A549 (cell line): ENCODE measurements at regions not wholly inside any gene's neighbourhood (a gene's known extent, or its start where the extent isn't known, plus 50 kb on each side); places are given as distances from the start of the nearest gene placed in this dataset.

Experiments
- ATAC-seq, 2 experiments: fragments of 200-7000 bp in 1 of 2; fragments of >200 bp in 1 of 2; cut with Nextera tagmentation in 1 of 2; cut with Tn5 transposase in 1 of 2; 3 replicates each; pipeline versions ENCODE4 v1.8.0 to v1.9.1; 2018 to 2020; ENCODE audit warnings: mild to moderate bottlenecking in 1 of 2, moderate library complexity in 1 of 2
- CTCF ChIA-PET: fragments of 300-600 bp; sonication (Branson Sonifier 250); formaldehyde crosslinking; extraction: SDS; loops from one replicate; lab custom pipeline; 2021; ENCODE audit warnings: antibody characterized with exemption, inconsistent platforms; lab: Yijun Ruan, JAX
- POLR2A ChIA-PET: fragments of 350-600 bp; formaldehyde crosslinking; extraction: SDS; loops from one replicate; lab custom pipeline; 2021; ENCODE audit warnings: antibody characterized with exemption, inconsistent platforms; lab: Yijun Ruan, JAX
- DNase-seq, 2 experiments: peaks; one replicate each; pipeline versions ENCODE4 v3.0.0 to v3.0.0-alpha.2; 2011 to 2016; ENCODE audit warnings: low read depth in 1 of 2, low spot score in 1 of 2
- FAIRE-seq: peaks from 2 replicates; lab custom pipeline; 2011; peaks lifted over from hg19 to GRCh38; lab: Jason Lieb, UNC
- H3K27ac ChIP-seq, 2 experiments: fragments of >200 bp; sonication (Bioruptor Twin); formaldehyde crosslinking; 3 replicates each; pipeline ENCODE4 v1.5.1; 2016 to 2017
- H3K4me1 ChIP-seq: fragments of >200 bp; sonication (Bioruptor Twin); formaldehyde crosslinking; 3 replicates; pipeline ENCODE4 v1.6.1; 2016
- H3K4me2 ChIP-seq: fragments of >200 bp; sonication (Bioruptor Twin); formaldehyde crosslinking; 3 replicates; pipeline ENCODE4 v1.6.1; 2016
- H3K4me3 ChIP-seq: fragments of >200 bp; sonication (Bioruptor Twin); formaldehyde crosslinking; 3 replicates; pipeline ENCODE4 v1.5.1; 2016
- H3K9me3 ChIP-seq: fragments of >200 bp; sonication (Bioruptor Twin); formaldehyde crosslinking; 3 replicates; pipeline ENCODE4 v1.6.1; 2016
- CHD2 ChIP-seq: fragments of 150-350 bp; IDR thresholded peaks from 2 replicates; pipeline ENCODE4 v1.6.1; 2014; ENCODE audit warnings: low read length; ENCODE audit not compliant: partially characterized antibody
- EHF ChIP-seq: fragments of 250-450 bp; sonication (Bioruptor Pico); IDR thresholded peaks from 2 replicates; pipeline ENCODE4 v1.5.0; 2020; ENCODE audit warnings: mild to moderate bottlenecking
- EP300 ChIP-seq, 2 experiments: fragments of >200 bp; sonication (Bioruptor Twin); formaldehyde crosslinking; IDR thresholded peaks; 2 replicates in 1 of 2; 3 replicates in 1 of 2; pipeline ENCODE4 v1.6.1; 2016 to 2017
- FOSB ChIP-seq: fragments of 250-450 bp; sonication (Bioruptor Pico); IDR thresholded peaks from 2 replicates; pipeline ENCODE4 v1.5.0; 2020; ENCODE audit warnings: mild to moderate bottlenecking, moderate library complexity
- FOXS1 ChIP-seq: fragments of 250-450 bp; sonication (Bioruptor Pico); IDR thresholded peaks from 2 replicates; pipeline ENCODE4 v1.5.0; 2020; ENCODE audit warnings: mild to moderate bottlenecking, moderate library complexity
- GATA3 ChIP-seq: IDR thresholded peaks from 2 replicates; pipeline ENCODE4 v1.6.1; 2012; ENCODE audit warnings: borderline replicate concordance
- HOXA7 ChIP-seq: fragments of 250-450 bp; sonication (Bioruptor Pico); IDR thresholded peaks from 2 replicates; pipeline ENCODE4 v1.5.0; 2020; ENCODE audit warnings: mild to moderate bottlenecking, moderate library complexity
- HOXB5 ChIP-seq: fragments of 250-450 bp; sonication (Bioruptor Pico); IDR thresholded peaks from 2 replicates; pipeline ENCODE4 v1.5.0; 2020; ENCODE audit warnings: mild to moderate bottlenecking, moderate library complexity
- JUN ChIP-seq, 2 experiments: fragments of >200 bp; sonication (Bioruptor Twin); formaldehyde crosslinking; IDR thresholded peaks; 2 replicates in 1 of 2; 3 replicates in 1 of 2; pipeline ENCODE4 v1.6.1; 2016 to 2017
- KDM1A ChIP-seq: fragments of 200-600 bp; sonication (generic); IDR thresholded peaks from 2 replicates; pipeline ENCODE4 v1.6.1; 2016; ENCODE audit warnings: low read depth, mild to moderate bottlenecking
- KDM5A ChIP-seq: fragments of 200-600 bp; sonication (generic); IDR thresholded peaks from 2 replicates; pipeline ENCODE4 v1.6.1; 2016; ENCODE audit warnings: antibody characterized with exemption, mild to moderate bottlenecking
- NPAS2 ChIP-seq: fragments of 250-450 bp; sonication (Bioruptor Pico); IDR thresholded peaks from 2 replicates; pipeline ENCODE4 v1.8.0; 2022; ENCODE audit warnings: mild to moderate bottlenecking, moderate library complexity, borderline replicate concordance
- POLR2A ChIP-seq: IDR thresholded peaks from 2 replicates; pipeline ENCODE4 v1.6.1; 2012; ENCODE audit warnings: mild to moderate bottlenecking, low read length
- POLR2AphosphoS2 ChIP-seq: conservative IDR thresholded peaks from 2 replicates; pipeline ENCODE4 v1.6.1; 2012; ENCODE audit warnings: low read length, improper control_type of control experiment, inconsistent platforms
- RCOR1 ChIP-seq: fragments of 150-350 bp; IDR thresholded peaks from 2 replicates; pipeline ENCODE4 v1.6.1; 2014; ENCODE audit warnings: antibody characterized with exemption, low read length, low read depth
- RNF2 ChIP-seq: fragments of 200-600 bp; sonication (generic); IDR thresholded peaks from 2 replicates; pipeline ENCODE4 v1.6.1; 2016; ENCODE audit warnings: low read depth, mild to moderate bottlenecking, antibody characterized with exemption, moderate library complexity, borderline replicate concordance
- ZC3H11A ChIP-seq: fragments of 450-650 bp; IDR thresholded peaks from 2 replicates; pipeline ENCODE4 v1.6.1; 2014; ENCODE audit warnings: antibody characterized with exemption, mild to moderate bottlenecking
- ZNF302 ChIP-seq: fragments of 250-450 bp; sonication (Bioruptor Pico); IDR thresholded peaks from 2 replicates; pipeline ENCODE4 v1.9.0; 2021; ENCODE audit warnings: inconsistent platforms, mild to moderate bottlenecking, moderate library complexity
- WGBS: methylation state at CpG from one replicate; pipeline ENCODE4 v1.1.6; 2017; ENCODE audit errors: missing lambda C conversion rate; 5-methylcytosine and 5-hydroxymethylcytosine counted together
- TF ChIP-seq, protein P1 (sequence below): fragments of >200 bp; sonication (Bioruptor Twin); formaldehyde crosslinking; IDR thresholded peaks from 3 replicates; pipeline ENCODE4 v1.5.1; 2016
- TF ChIP-seq, protein P2 (sequence below): fragments of 150-350 bp; IDR thresholded peaks from 2 replicates; pipeline ENCODE4 v1.6.1; 2014; ENCODE audit warnings: low read depth, mild to moderate bottlenecking, low read length
- TF ChIP-seq, protein P3 (sequence below): fragments of >200 bp; sonication (Bioruptor Twin); formaldehyde crosslinking; IDR thresholded peaks from 3 replicates; pipeline ENCODE4 v1.6.1; 2016
- TF ChIP-seq, protein P4 (sequence below): fragments of 450-650 bp; IDR thresholded peaks from 2 replicates; pipeline ENCODE4 v1.6.1; 2014; ENCODE audit warnings: antibody characterized with exemption
- TF ChIP-seq, protein P5 (sequence below): IDR thresholded peaks from 2 replicates; pipeline ENCODE4 v1.6.1; 2012

DNA sequence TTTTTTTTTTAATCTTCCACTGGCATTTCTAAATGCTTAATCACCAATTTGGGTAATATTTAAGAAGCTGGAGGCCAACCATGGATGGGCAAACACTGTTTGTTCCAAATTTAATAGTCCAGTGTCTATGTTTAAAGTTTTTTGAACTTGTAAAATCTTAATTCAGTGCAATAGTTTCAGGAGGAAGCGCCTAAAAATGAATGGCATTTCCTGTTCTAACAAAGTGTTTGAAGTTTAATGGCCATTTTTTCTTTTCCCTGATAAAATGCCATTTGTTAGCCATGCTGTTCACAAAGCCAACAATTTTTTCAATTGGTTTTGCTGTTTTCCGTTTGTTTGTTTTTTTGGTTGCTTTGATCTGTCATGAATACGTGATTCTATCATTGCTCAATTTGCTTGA is 552.1 kb downstream of the LMO4 start:
- Histone ChIP-seq H3K4me2 (no peak overlapping the region), H3K4me1 (no peaks in the 10 kb centered on the region; the same call in 2 of the 3 replicates), H3K4me3 (no peak overlapping the region), H3K27ac (no peak overlapping the region), H3K9me3 (no peaks in the 10 kb centered on the region)
- 78% methylated on average over 3 of the region's 3 CpGs for WGBS
- ATAC-seq (no peak), FAIRE-seq (no peak), DNase-seq (no peak)
- POLR2A ChIA-PET, result no interaction called here
- CTCF ChIA-PET, result no interaction called here
- no peak for TF ChIP-seq RCOR1
- TF ChIP-seq, protein P1, sequence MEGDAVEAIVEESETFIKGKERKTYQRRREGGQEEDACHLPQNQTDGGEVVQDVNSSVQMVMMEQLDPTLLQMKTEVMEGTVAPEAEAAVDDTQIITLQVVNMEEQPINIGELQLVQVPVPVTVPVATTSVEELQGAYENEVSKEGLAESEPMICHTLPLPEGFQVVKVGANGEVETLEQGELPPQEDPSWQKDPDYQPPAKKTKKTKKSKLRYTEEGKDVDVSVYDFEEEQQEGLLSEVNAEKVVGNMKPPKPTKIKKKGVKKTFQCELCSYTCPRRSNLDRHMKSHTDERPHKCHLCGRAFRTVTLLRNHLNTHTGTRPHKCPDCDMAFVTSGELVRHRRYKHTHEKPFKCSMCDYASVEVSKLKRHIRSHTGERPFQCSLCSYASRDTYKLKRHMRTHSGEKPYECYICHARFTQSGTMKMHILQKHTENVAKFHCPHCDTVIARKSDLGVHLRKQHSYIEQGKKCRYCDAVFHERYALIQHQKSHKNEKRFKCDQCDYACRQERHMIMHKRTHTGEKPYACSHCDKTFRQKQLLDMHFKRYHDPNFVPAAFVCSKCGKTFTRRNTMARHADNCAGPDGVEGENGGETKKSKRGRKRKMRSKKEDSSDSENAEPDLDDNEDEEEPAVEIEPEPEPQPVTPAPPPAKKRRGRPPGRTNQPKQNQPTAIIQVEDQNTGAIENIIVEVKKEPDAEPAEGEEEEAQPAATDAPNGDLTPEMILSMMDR, result no peak
- TF ChIP-seq KDM1A, result no peak
- TF ChIP-seq, protein P2, sequence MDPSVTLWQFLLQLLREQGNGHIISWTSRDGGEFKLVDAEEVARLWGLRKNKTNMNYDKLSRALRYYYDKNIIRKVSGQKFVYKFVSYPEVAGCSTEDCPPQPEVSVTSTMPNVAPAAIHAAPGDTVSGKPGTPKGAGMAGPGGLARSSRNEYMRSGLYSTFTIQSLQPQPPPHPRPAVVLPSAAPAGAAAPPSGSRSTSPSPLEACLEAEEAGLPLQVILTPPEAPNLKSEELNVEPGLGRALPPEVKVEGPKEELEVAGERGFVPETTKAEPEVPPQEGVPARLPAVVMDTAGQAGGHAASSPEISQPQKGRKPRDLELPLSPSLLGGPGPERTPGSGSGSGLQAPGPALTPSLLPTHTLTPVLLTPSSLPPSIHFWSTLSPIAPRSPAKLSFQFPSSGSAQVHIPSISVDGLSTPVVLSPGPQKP, result no peak
- TF ChIP-seq POLR2AphosphoS2, result no peak
- TF ChIP-seq ZNF302 (CRISPR knock-in tag), result no peak
- TF ChIP-seq KDM5A, result no peak
- TF ChIP-seq RNF2, result no peak
- TF ChIP-seq ZC3H11A, result no peak
- TF ChIP-seq FOXS1 (CRISPR knock-in tag), result no peak
- TF ChIP-seq, protein P3, sequence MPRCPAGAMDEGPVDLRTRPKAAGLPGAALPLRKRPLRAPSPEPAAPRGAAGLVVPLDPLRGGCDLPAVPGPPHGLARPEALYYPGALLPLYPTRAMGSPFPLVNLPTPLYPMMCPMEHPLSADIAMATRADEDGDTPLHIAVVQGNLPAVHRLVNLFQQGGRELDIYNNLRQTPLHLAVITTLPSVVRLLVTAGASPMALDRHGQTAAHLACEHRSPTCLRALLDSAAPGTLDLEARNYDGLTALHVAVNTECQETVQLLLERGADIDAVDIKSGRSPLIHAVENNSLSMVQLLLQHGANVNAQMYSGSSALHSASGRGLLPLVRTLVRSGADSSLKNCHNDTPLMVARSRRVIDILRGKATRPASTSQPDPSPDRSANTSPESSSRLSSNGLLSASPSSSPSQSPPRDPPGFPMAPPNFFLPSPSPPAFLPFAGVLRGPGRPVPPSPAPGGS, result no peak
- no peak for TF ChIP-seq FOSB
- TF ChIP-seq, protein P4, sequence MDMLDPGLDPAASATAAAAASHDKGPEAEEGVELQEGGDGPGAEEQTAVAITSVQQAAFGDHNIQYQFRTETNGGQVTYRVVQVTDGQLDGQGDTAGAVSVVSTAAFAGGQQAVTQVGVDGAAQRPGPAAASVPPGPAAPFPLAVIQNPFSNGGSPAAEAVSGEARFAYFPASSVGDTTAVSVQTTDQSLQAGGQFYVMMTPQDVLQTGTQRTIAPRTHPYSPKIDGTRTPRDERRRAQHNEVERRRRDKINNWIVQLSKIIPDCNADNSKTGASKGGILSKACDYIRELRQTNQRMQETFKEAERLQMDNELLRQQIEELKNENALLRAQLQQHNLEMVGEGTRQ, result no peak
- TF ChIP-seq, protein P5, sequence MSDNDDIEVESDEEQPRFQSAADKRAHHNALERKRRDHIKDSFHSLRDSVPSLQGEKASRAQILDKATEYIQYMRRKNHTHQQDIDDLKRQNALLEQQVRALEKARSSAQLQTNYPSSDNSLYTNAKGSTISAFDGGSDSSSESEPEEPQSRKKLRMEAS, result no peak

DNA sequence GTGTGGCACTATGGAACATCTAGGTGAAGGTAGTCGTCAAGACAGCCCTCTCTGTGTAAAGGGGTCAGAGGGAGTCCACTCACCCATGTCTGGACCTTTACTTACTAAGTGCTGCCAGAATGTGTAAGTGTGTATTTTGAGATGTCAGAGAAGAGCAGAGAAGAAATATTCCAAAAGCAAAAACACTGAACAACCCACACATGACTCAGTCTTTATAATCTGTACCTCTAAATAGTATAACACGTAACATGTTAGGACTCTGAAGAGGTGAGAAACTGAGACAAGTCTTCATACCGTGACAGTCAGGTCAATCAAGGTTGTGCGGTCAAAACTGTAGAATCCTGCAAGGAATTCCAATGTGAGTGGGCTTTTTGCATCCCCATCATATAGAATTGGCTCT is 555.2 kb downstream of the LMO4 start:
- ChIA-PET CTCF (no interaction called here), POLR2A (no interaction called here)
- no peak for DNase-seq
- H3K4me2 ChIP-seq, result no peak overlapping the region
- 82% methylated on average over 4 of the region's 4 CpGs for WGBS
- ATAC-seq, result no peak
- no peak overlapping the region for H3K27ac ChIP-seq
- no peak overlapping the region for H3K4me3 ChIP-seq
- H3K9me3 ChIP-seq, result no peaks in the 10 kb centered on the region
- no peak for FAIRE-seq
- H3K4me1 ChIP-seq, result peaks cover 11% of the 10 kb centered on the region
- TF ChIP-seq EHF, result no peak
- no peak for TF ChIP-seq POLR2A
- TF ChIP-seq NPAS2, result no peak
- TF ChIP-seq FOXS1 (CRISPR knock-in tag), result no peak
- TF ChIP-seq JUN (IDR thresholded peaks at IDR 0.05), result no peak
- no peak for TF ChIP-seq HOXB5 (CRISPR knock-in tag)
- no peak for TF ChIP-seq GATA3
- no peak for TF ChIP-seq KDM1A
- no peak for TF ChIP-seq CHD2
- TF ChIP-seq HOXA7 (CRISPR knock-in tag), result no peak
- no peak for TF ChIP-seq EP300 (IDR thresholded peaks at IDR 0.05)
